HG03060 (cell line): ENCODE measurements at regions not wholly inside any gene's neighbourhood (a gene's known extent, or its start where the extent isn't known, plus 50 kb on each side); places are given as distances from the start of the nearest gene placed in this dataset.
"Not testable (repeated sequence)": the region's sequence is repeated elsewhere in the genome, so short reads cannot be mapped to it uniquely, and the experiment has no call there.

Experiments
- ATAC-seq: cut with Tn5 transposase; IDR thresholded peaks from one replicate; pipeline ENCODE4 v1.9.1; 2021; ENCODE audit warnings: low read depth, moderate number of reproducible peaks; ENCODE audit not compliant: unreplicated experiment

DNA sequence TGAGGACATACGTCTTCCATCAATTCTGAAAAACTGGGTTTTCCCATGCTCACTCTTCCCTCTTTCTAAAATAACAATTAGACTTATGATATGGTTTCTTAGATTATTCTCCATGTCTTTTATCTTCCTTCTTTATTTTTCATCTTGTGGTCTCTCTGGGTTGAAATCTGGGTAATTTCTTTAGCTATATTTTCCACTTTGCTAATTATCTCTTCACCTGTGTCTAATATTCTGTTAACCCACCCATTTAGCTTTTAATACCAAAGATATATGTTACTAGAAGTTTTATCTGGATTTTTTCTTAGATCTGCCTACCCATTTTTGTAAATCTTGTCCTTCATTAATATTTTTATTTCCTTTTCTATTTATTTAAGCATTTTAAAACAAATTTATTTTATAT lies 121.8 kb downstream of the TENT5A start:
- ATAC-seq: no peak

GRCh38 chr6:81625216-81625615 lies 127.3 kb downstream of the TENT5A start:
- no peak for ATAC-seq

GRCh38 chr6:81624453-81624852 lies 128.0 kb downstream of the TENT5A start:
- ATAC-seq: no peak

- ATAC-seq: no peak
Measured at GRCh38 chr6:81623106-81623759, 129.2 kb downstream of the TENT5A start.

GRCh38 chr6:81621816-81622395 lies 130.6 kb downstream of the TENT5A start:
- no peak for ATAC-seq

DNA sequence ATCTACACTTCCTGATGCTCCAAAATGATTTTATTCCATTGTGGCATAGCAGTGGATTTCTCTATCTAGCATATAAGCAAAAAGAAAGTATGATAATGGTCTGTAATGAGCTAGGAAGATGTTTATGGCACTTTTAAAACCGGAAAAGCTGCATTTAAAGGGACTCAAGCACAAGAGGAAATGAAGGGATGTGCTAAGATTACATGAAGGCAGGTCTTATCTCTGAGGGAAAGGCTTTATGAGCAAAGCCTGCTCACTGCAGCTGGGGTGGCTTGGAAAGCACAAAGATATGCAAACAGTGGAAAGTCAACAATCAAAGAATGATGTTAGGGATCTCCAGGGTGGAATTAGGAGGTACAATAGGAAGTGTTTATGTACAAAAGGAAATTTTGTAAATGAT lies 138.2 kb downstream of the TENT5A start:
- ATAC-seq: no peak

DNA sequence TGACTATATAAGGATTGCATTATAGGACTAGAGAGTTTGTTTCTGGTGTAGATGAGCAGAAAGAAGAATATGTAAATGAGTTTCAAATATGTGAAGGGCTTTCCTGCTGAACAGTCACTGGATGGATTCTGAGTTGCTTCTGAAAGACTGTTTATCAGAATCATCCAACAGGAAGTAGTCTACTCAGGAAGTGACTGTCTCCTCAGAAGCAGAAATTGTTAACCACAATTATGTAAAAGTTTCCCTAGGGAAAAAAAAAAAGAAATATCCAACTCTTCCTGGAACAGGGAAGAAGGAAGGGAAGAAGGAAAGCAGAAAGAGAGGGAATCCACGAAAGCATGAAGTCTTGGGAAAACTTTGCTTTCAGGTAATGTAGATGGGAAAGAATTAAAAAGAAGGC lies 138.9 kb downstream of the TENT5A start:
- no peak for ATAC-seq

DNA sequence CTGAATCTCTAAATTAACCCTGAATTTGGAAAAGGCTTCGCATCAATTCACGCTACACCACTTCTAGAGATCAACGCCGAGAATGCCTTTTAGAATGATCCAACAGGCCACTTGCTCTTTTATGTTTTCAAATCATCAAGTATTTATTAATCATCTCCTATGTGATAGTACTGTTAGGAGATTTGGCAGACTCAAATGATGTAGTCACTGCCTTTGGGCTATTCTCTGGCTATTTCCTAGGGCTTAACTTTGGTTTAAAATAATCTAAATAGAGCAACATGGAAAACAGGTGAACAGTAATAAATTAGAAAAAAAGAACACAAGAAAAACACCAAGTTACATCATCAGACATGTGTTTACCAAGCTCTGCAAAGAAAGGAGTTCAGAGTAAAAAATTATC lies 140.3 kb downstream of the TENT5A start:
- no peak for ATAC-seq

- ATAC-seq: no peak
Measured at GRCh38 chr6:81609736-81610135, 142.7 kb downstream of the TENT5A start.

- no peak for ATAC-seq
Measured at GRCh38 chr6:81608776-81609175, 143.7 kb downstream of the TENT5A start.

GRCh38 chr6:81606965-81607381 lies 145.5 kb downstream of the TENT5A start:
- ATAC-seq: no peak

- ATAC-seq: no peak
Measured at GRCh38 chr6:81605526-81605925, 147.0 kb downstream of the TENT5A start.

GRCh38 chr6:81601918-81602317 lies 150.6 kb downstream of the TENT5A start:
- ATAC-seq: no peak

GRCh38 chr6:81600488-81600887 lies 152.0 kb downstream of the TENT5A start:
- ATAC-seq: not testable (repeated sequence)

DNA sequence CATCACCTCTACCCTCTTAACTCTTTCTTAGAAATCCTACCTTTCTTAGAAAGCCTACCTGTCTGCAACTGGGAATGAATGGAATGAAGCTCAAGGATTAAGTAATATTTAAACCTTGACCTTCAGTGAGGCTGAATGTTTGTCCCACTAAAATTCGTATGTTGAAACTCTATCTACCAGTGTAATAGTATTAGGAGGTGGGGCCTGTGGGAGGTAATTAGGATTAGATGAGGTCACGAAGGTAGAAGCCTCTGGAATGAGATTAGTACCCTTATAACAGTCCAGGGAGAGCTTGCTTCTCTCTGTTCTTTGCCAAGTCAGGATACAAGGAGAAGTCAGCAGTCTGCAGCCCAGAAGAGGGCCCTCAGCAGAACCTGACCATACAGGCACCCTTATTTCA lies 158.0 kb downstream of the TENT5A start:
- no peak for ATAC-seq

DNA sequence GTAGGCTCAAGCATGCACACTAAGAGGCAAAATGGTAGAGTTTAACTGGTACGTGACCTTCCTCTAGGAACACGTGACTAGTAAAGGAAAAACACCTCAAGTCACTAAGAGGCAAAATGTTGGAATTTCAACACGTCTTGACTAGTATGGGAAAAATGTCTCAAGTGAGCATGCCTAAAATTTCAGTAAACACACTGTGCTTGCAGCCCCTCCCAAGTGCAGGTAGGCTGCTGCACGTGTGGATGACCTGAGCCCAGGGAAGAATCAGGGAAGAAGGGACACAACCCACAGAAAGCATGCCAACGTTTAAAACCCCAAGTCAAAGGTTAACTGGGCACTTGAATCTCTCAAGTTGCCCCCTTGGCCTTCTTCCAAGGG lies 162.2 kb downstream of the TENT5A start:
- ATAC-seq: no peak

- ATAC-seq: no peak
Measured at GRCh38 chr6:81589465-81590313, 162.8 kb downstream of the TENT5A start.

DNA sequence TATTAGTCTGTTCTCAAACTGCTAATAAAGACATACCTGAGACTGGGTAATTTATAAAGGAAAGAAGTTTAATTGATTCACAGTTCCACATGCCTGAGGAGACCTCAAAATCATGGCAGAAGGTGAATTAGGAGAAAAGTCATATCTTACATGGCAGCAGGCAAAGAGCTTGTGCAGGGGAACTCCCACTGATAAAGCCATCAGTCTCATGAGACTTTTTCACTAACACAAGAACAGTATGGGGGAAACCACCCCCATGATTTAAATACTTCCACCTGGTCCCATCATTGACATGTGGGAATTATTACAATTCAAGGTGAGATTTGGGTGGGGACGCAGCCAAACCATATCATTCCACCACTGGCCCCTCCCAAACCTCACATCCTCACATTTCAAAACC lies 166.8 kb downstream of the TENT5A start:
- ATAC-seq: not testable (repeated sequence)

GRCh38 chr6:81584156-81584555 lies 168.3 kb downstream of the TENT5A start:
- ATAC-seq: not testable (repeated sequence)

DNA sequence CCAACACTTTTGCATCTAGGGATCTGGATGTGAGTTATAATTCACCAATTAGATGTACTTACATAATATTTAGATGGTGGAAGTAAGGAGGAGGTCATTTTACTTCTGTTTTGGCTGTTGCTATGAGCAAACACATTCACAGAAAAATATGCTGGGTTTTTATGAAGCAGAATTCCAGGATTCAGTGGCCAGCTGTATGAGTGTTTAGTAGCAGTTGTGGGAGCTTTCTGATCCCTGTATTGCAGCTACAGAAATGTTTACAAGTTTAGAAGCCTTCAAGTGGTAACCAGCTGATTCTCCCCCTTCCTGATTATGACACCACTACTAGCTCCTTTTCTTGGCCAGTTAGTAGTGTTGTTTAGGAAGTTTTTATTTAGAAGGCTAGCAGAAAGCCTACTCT lies 177.0 kb downstream of the TENT5A start:
- ATAC-seq: no peak

DNA sequence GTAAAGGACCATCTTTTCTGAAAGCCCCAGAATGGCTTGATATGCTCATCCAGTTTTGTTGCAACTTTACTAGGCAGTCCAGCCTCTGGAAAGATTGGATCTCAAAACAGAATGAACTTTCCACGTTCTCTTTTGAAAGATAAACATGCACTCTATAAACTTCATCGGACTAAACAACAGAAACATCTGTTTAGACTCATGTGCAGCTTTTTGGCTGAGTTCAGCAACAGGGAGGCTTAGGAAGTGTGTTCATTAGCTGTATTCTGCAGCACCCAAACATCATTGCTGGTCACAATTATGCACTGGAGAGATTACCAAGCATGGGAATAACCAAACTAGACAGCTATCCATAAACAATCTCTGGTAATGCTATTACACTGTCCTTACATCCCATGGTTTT lies 180.5 kb downstream of the TENT5A start:
- no peak for ATAC-seq

- ATAC-seq: no peak
Measured at GRCh38 chr6:81570681-81571080, 181.8 kb downstream of the TENT5A start.
